T follicular helper cell (primary cell): ENCODE measurements at regions not wholly inside any gene's neighbourhood (a gene's known extent, or its start where the extent isn't known, plus 50 kb on each side); places are given as distances from the start of the nearest gene placed in this dataset.
"Not testable (repeated sequence)": the region's sequence is repeated elsewhere in the genome, so short reads cannot be mapped to it uniquely, and the experiment has no call there.

Experiments
- DNase-seq: peaks from one replicate; pipeline ENCODE4 v3.0.0-alpha.2; 2020; ENCODE audit warnings: low read depth

DNA sequence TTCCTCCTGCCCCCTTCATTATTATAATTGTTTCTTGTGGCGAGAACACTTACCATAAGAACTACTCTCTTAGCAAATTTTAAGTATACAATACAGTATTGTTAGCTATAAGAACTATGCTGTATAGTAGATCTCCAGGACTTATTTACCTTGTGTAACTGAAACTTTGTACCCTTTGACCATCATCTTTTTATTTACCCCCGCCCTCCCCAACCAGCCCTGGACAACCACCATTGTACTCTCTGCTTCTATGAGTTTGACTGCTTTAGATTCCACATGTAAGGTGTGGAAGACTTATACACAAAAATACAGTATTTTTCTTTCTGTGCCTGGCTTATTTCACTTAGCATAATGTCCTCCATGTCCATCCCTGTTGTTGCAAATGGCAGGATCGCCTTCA, 161.1 kb downstream of the PHF8 start:
- DNase-seq, result no peak

DNA sequence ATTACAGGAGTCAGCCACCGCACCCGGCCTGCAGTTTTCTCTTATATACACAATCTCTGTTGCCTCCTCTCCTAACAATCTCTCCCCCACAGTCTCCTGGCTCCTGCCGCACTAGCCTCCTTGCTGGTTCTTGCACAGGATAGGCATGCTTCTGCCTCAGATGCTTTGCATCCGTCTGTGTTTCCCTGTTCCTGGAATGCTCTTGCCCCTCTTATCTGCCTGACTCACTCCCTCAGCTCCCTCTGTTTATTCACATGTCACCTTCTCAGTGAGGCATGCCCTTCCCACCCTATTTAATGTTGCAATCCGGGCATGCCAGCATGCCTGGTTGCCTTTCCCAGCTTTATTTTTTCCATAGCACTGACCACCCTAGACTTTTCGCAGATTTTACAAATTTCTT, 161.9 kb downstream of the PHF8 start:
- DNase-seq, result no peak

GRCh38 chrX:53880786-53881185, 163.5 kb downstream of the PHF8 start:
- not testable (repeated sequence) for DNase-seq

DNA sequence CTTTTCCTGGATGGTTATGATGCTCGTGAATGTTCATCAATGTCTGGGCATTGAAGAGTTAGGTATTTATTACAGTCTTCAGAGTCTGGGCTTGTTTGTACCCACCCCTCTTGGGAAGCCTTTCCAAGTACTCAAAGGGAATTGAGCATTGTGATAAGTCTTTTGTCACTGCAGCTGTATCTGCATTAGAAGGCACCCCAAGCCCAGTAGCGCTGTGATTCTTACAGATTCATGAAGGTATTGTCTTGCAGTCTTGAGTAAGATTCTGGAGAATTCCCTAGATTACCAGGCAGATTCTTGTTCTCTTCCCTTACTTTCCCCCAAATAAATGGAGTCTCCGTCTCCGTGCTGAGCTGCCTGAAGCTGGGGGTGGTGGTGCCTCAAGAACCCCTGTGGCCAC, 173.4 kb upstream of the HUWE1 start:
- DNase-seq, result no peak

GRCh38 chrX:53831662-53832635, 145.4 kb upstream of the HUWE1 start:
- peak; percentile 14 for DNase-seq

DNA sequence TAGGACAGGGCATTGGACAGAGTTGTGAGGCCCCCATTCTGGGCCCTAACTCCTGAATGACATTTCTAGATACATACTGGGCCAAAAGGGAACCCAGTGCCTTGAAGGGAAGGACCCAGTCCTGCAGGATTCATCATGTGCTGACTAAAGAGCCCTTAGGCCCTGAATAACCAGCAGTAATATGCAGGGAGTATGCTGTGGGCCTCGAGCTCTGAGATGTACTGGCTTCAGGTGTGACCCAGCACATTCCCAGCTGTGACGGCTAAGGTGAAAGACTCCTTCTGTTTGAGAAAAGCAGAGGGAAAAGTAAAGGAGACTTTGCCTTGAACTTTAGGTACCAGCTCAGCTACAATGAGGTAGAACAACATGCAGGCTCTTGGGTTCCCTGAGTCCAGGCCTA, 138.2 kb upstream of the HUWE1 start:
- DNase-seq, result no peak

DNA sequence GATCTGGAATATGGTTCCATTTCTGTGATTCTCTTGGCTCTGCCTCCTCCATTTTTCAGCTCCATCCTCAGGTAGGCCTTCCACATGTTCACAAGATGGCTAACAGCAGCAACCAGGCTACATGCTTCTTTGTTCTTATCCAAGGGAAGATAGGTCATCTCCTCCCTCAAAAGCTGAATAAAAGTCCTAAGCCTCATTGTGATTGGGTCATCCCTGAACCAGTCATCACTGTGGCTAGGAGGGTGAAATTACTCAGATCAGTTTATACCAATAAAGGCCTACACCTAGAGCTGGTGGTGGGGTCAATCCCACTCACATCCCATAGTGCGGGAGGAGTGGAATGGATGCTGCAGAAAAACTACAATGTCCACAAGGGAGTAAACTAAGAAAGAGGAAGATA, 131.6 kb upstream of the HUWE1 start:
- not testable (repeated sequence) for DNase-seq

GRCh38 chrX:53817548-53817947, 131.0 kb upstream of the HUWE1 start:
- DNase-seq, result no peak

- DNase-seq, result no peak
Observed at GRCh38 chrX:53813670-53814440, 127.3 kb upstream of the HUWE1 start.

- DNase-seq, result no peak
Observed at GRCh38 chrX:53798281-53798680, 111.8 kb upstream of the HUWE1 start.

DNA sequence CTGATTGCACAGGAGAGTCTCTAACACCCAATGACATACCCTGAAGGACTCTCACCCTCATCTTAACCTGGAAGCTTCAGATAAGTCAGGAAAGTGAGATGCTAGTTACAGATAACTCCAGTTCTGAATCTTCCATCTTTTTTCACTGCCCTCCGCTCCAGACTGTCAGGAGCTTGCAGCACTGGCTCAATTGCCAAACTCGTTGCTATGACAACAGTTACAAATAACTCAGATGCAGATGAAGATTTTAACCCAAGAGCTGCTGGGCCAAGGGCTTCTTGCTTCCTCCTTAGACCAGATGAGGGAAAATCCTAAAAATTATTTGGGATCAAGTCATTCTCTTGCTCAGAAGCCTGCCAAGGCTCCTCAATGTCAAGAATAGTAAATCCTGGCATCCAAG, 109.1 kb upstream of the HUWE1 start:
- DNase-seq, result no peak

DNA sequence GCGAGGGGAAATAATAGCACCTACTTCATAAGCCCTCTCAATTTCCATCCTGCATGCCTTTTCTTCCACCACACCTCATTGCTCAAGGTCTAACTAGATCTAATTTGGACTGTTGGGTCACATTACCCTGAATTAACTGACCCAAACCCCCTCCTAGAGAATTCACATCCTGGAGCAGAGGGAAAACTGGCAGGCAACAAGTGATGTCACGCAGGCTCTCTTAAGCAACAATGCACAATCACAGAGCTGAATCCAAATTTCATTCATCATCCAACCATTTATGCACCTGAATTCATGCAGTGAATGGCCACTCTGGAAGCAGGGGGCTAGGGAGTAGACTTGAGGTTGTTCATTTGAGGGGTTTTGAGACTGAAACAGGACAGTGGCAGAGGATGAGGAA, 107.7 kb upstream of the HUWE1 start:
- no peak for DNase-seq

DNA sequence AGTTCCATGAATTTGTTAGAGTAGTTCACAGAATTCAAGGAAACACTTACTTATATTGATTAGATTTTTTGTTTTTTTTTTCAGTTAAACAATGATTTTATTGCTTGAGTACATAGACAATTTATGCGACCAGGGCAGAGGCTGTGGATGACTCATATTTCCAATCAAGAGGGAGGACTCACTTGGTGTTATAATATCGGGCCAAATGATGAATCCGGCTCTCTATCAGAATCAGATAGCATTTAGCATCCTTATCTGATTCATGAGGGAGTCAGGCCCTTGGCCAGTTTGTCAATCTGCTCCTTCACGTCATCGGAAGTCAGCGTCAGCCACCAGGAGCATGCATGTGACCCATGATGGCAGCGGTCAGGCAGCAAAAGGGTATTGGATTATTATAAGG, 82.3 kb upstream of the HUWE1 start:
- no peak for DNase-seq

DNA sequence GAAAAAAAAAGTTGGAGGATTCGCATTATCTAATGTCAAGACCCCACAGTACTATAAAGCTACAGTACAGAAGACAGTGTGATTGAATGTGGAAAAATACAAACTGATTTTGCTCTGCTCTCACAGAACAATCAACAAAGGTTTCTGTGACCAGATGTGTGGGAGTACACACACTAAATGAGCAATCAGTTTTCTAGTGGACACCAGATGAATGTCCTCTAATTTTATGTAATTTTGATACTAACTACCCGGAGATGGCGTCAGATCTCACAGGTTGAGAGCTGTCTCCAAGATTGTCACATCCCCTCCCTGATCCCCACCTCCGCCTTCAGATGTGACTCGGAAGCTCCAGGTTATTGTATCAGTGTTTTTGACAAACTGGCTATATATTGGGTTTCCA, 81.9 kb upstream of the HUWE1 start:
- DNase-seq, result no peak

DNA sequence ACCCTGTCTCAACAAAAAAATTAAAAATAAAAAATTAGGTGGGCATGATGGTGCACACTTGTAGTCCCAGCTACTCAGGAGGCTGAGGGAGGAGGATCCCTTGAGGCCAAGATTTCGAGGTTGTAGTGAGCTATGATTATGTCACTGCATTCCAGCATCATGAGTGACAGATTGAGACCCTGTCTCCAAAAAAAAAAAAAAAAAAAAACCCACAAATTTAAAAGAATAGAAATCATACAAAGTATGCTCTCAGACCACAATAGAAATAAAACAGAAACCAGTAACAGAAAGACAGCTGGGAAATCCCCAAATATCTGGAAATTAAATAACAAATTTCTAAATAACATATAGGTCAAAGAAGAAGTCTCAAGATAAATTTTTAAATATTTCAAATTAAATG, 81.0 kb upstream of the HUWE1 start:
- DNase-seq, result no peak

GRCh38 chrX:53757181-53757580, 70.7 kb upstream of the HUWE1 start:
- not testable (repeated sequence) for DNase-seq

GRCh38 chrX:53746718-53747117, 60.2 kb upstream of the HUWE1 start:
- DNase-seq, result no peak

DNA sequence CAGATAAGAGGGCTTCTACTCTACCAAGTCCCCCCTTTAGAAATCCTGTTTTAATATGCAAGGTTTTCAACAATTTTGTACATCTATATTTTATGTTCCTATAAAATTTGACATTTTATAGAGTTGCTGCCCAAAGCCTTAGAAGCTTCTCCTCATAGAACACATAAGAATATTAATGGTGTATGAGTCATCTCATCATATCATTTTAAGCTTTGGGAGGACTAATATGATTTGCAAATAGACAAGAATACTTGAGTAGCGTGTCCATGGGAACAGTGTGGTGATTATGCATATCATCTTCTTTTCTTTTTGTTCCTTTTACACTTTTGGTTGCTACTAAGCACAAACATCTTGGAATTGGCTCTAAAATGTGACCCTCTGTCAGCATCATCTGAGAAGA, 56.7 kb upstream of the HUWE1 start:
- DNase-seq, result no peak

GRCh38 chrX:53738370-53738906, 51.9 kb upstream of the HUWE1 start:
- DNase-seq, result no peak
